ENCODE measurements at regions not wholly inside any gene's neighbourhood (a gene's known extent, or its start where the extent isn't known, plus 50 kb on each side); places are given as distances from the start of the nearest gene placed in this dataset.

GRCh38 chr10:43922335-43923280, 273.9 kb upstream of the ZNF32 start:
- dilution Hi-C loops (cut with MboI; ENCODE audit: extremely low pct_ligation_motif_present, low sequenced_read_pairs) = no loop called here

GRCh38 chr10:43921881-43922280, 273.2 kb upstream of the ZNF32 start:
- H3K27me3 ChIP-seq (ENCODE audit: control insufficient read depth, extremely low read depth, insufficient read depth, low read length) = no peaks in the 10 kb centered on the region
- FAIRE-seq = no peak
- dilution Hi-C loops (cut with MboI; ENCODE audit: extremely low pct_ligation_motif_present, low sequenced_read_pairs) = no loop called here

More at GRCh38 chr10:43922335-43923280, 273.9 kb upstream of the ZNF32 start:
- Histone ChIP-seq H3K4me1 (ENCODE audit: control insufficient read depth, extremely low read depth, insufficient read depth, low read length) (no peaks in the 10 kb centered on the region), H3K4me2 (ENCODE audit: control insufficient read depth, extremely low read depth, insufficient read depth, low read depth, low read length) (no peak overlapping the region), H3K27me3 (ENCODE audit: control insufficient read depth, extremely low read depth, insufficient read depth, low read length) (no peaks in the 10 kb centered on the region), H2AFZ (ENCODE audit: control insufficient read depth, low read length) (no peak overlapping the region), H3K9me1 (ENCODE audit: control insufficient read depth, extremely low read depth, insufficient read depth, low read length) (no peaks in the 10 kb centered on the region), H3K36me3 (ENCODE audit: control insufficient read depth in 2 of 2, extremely low read depth in 1 of 2, insufficient read depth in 2 of 2, low read length in 2 of 2) (no peaks in the 10 kb centered on the region), H3K4me3 (ENCODE audit: control insufficient read depth in 2 of 3, extremely low read depth in 1 of 3, insufficient read depth in 2 of 3, low read depth in 1 of 3, low read length in 3 of 3) (no peak overlapping the region), H3K27ac (ENCODE audit: control insufficient read depth, insufficient read depth, low read length) (no peak overlapping the region), H4K20me1 (ENCODE audit: control insufficient read depth, extremely low read depth, insufficient read depth, low read length) (no peaks in the 10 kb centered on the region), H3K9ac (ENCODE audit: control insufficient read depth, extremely low read depth, insufficient read depth, low read length) (no peak overlapping the region), H3K9me3 (ENCODE audit: control insufficient read depth, low read depth, low read length) (peaks cover 2% of the 10 kb centered on the region), H3K79me2 (ENCODE audit: control insufficient read depth, insufficient read depth, low read length) (no peaks in the 10 kb centered on the region)
- TF ChIP-seq EZH2 (IDR thresholded peaks at IDR 0.05; ENCODE audit: low read length) (no peak), CTCF (optimal IDR thresholded peaks at IDR 0.05 in 1 of 3, IDR thresholded peaks at IDR 0.05 in 1 of 3, conservative IDR thresholded peaks at IDR 0.05 in 1 of 3; ENCODE audit: extremely low read depth in 1 of 3, insufficient read depth in 2 of 3, low read length in 3 of 3) (no peak)
- FAIRE-seq (no peak), DNase-seq (ENCODE audit: low read depth, low spot score) (no peak)

More at GRCh38 chr10:43921881-43922280, 273.2 kb upstream of the ZNF32 start:
- no peak overlapping the region for H3K4me2 ChIP-seq (ENCODE audit: control insufficient read depth, extremely low read depth, insufficient read depth, low read depth, low read length)
- no peaks in the 10 kb centered on the region for H3K36me3 ChIP-seq (ENCODE audit: control insufficient read depth in 2 of 2, extremely low read depth in 1 of 2, insufficient read depth in 2 of 2, low read length in 2 of 2)
- no peak for DNase-seq (ENCODE audit: low read depth, low spot score)
- H3K4me3 ChIP-seq (ENCODE audit: control insufficient read depth in 2 of 3, extremely low read depth in 1 of 3, insufficient read depth in 2 of 3, low read depth in 1 of 3, low read length in 3 of 3) = no peak overlapping the region
- peaks cover 2% of the 10 kb centered on the region for H3K9me3 ChIP-seq (ENCODE audit: control insufficient read depth, low read depth, low read length)
- H4K20me1 ChIP-seq (ENCODE audit: control insufficient read depth, extremely low read depth, insufficient read depth, low read length) = no peaks in the 10 kb centered on the region
- no peak overlapping the region for H2AFZ ChIP-seq (ENCODE audit: control insufficient read depth, low read length)
- no peaks in the 10 kb centered on the region for H3K79me2 ChIP-seq (ENCODE audit: control insufficient read depth, insufficient read depth, low read length)
- no peak overlapping the region for H3K27ac ChIP-seq (ENCODE audit: control insufficient read depth, insufficient read depth, low read length)
- no peak overlapping the region for H3K9ac ChIP-seq (ENCODE audit: control insufficient read depth, extremely low read depth, insufficient read depth, low read length)
- H3K9me1 ChIP-seq (ENCODE audit: control insufficient read depth, extremely low read depth, insufficient read depth, low read length) = no peaks in the 10 kb centered on the region
- TF ChIP-seq CTCF (optimal IDR thresholded peaks at IDR 0.05 in 1 of 3, IDR thresholded peaks at IDR 0.05 in 1 of 3, conservative IDR thresholded peaks at IDR 0.05 in 1 of 3; ENCODE audit: extremely low read depth in 1 of 3, insufficient read depth in 2 of 3, low read length in 3 of 3) (no peak), EZH2 (IDR thresholded peaks at IDR 0.05; ENCODE audit: low read length) (no peak)
- no peaks in the 10 kb centered on the region for H3K4me1 ChIP-seq (ENCODE audit: control insufficient read depth, extremely low read depth, insufficient read depth, low read length)
